ENCODE measurements at regions not wholly inside any gene's neighbourhood (a gene's known extent, or its start where the extent isn't known, plus 50 kb on each side); places are given as distances from the start of the nearest gene placed in this dataset.

DNA sequence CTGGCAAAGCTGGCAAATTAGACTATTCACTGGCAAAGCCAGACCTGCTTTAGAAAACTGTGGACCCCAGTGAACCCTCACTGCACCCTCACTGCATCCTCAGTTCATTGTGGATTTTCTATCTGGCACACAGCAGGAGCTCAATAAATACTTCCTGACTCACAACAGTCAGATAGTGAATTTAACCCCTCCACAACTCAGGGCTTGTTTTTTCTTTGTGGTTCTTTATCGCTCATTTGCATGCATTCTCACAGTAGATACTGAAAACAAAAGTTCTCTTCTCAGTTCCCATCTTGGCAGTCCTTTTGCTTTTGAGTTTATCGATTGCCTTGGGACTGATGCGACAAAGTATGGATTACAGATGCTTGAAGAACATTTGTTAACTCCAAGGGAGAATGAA, 99.8 kb downstream of the ACTL7B start (continued):
- TF ChIP-seq, protein P1, sequence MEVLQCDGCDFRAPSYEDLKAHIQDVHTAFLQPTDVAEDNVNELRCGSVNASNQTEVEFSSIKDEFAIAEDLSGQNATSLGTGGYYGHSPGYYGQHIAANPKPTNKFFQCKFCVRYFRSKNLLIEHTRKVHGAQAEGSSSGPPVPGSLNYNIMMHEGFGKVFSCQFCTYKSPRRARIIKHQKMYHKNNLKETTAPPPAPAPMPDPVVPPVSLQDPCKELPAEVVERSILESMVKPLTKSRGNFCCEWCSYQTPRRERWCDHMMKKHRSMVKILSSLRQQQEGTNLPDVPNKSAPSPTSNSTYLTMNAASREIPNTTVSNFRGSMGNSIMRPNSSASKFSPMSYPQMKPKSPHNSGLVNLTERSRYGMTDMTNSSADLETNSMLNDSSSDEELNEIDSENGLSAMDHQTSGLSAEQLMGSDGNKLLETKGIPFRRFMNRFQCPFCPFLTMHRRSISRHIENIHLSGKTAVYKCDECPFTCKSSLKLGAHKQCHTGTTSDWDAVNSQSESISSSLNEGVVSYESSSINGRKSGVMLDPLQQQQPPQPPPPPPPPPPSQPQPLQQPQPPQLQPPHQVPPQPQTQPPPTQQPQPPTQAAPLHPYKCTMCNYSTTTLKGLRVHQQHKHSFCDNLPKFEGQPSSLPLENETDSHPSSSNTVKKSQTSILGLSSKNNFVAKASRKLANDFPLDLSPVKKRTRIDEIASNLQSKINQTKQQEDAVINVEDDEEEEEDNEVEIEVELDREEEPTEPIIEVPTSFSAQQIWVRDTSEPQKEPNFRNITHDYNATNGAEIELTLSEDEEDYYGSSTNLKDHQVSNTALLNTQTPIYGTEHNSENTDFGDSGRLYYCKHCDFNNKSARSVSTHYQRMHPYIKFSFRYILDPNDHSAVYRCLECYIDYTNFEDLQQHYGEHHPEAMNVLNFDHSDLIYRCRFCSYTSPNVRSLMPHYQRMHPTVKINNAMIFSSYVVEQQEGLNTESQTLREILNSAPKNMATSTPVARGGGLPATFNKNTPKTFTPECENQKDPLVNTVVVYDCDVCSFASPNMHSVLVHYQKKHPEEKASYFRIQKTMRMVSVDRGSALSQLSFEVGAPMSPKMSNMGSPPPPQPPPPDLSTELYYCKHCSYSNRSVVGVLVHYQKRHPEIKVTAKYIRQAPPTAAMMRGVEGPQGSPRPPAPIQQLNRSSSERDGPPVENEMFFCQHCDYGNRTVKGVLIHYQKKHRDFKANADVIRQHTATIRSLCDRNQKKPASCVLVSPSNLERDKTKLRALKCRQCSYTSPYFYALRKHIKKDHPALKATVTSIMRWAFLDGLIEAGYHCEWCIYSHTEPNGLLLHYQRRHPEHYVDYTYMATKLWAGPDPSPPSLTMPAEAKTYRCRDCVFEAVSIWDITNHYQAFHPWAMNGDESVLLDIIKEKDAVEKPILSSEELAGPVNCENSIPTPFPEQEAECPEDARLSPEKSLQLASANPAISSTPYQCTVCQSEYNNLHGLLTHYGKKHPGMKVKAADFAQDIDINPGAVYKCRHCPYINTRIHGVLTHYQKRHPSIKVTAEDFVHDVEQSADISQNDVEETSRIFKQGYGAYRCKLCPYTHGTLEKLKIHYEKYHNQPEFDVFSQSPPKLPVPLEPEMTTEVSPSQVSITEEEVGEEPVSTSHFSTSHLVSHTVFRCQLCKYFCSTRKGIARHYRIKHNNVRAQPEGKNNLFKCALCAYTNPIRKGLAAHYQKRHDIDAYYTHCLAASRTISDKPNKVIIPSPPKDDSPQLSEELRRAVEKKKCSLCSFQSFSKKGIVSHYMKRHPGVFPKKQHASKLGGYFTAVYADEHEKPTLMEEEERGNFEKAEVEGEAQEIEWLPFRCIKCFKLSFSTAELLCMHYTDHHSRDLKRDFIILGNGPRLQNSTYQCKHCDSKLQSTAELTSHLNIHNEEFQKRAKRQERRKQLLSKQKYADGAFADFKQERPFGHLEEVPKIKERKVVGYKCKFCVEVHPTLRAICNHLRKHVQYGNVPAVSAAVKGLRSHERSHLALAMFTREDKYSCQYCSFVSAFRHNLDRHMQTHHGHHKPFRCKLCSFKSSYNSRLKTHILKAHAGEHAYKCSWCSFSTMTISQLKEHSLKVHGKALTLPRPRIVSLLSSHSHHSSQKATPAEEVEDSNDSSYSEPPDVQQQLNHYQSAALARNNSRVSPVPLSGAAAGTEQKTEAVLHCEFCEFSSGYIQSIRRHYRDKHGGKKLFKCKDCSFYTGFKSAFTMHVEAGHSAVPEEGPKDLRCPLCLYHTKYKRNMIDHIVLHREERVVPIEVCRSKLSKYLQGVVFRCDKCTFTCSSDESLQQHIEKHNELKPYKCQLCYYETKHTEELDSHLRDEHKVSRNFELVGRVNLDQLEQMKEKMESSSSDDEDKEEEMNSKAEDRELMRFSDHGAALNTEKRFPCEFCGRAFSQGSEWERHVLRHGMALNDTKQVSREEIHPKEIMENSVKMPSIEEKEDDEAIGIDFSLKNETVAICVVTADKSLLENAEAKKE (CRISPR knock-in tag; IDR thresholded peaks at IDR 0.05), result no peak
- TF ChIP-seq ZNF331 (CRISPR knock-in tag; IDR thresholded peaks at IDR 0.05; ENCODE audit: low read depth) (no peak), STAT1 (IDR thresholded peaks at IDR 0.05; ENCODE audit: unreplicated experiment) (no peak), POLR2AphosphoS5 (IDR thresholded peaks at IDR 0.05; ENCODE audit: low read depth) (no peak), ZNF114 (CRISPR knock-in tag; IDR thresholded peaks at IDR 0.05) (no peak), NANOG (IDR thresholded peaks at IDR 0.05; ENCODE audit: borderline replicate concordance) (no peak), JUNB (IDR thresholded peaks at IDR 0.05; ENCODE audit: unreplicated experiment) (no peak)
- TF ChIP-seq, protein P2, sequence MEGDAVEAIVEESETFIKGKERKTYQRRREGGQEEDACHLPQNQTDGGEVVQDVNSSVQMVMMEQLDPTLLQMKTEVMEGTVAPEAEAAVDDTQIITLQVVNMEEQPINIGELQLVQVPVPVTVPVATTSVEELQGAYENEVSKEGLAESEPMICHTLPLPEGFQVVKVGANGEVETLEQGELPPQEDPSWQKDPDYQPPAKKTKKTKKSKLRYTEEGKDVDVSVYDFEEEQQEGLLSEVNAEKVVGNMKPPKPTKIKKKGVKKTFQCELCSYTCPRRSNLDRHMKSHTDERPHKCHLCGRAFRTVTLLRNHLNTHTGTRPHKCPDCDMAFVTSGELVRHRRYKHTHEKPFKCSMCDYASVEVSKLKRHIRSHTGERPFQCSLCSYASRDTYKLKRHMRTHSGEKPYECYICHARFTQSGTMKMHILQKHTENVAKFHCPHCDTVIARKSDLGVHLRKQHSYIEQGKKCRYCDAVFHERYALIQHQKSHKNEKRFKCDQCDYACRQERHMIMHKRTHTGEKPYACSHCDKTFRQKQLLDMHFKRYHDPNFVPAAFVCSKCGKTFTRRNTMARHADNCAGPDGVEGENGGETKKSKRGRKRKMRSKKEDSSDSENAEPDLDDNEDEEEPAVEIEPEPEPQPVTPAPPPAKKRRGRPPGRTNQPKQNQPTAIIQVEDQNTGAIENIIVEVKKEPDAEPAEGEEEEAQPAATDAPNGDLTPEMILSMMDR (conservative IDR thresholded peaks at IDR 0.05; ENCODE audit: low read depth in 2 of 2), result no peak

GRCh38 chr9:108751369-108751768, 104.4 kb downstream of the ACTL7B start:
- Histone ChIP-seq H3K36me3 (ENCODE audit: insufficient read depth) (no peaks in the 10 kb centered on the region), H3F3A (replicated peaks; ENCODE audit: low read depth) (no peaks in the 10 kb centered on the region), H3K27me3 (ENCODE audit: insufficient read depth) (no peaks in the 10 kb centered on the region), H3K9me2 (ENCODE audit: insufficient read depth) (no peaks in the 10 kb centered on the region; the same call in 1 of the 2 replicates), H2AFZ (no peak overlapping the region), H3K79me2 (replicated peaks; ENCODE audit: insufficient read depth) (no peaks in the 10 kb centered on the region), H3K27ac (ENCODE audit: low read depth) (no peak overlapping the region), H3K4me3 (no peak overlapping the region), H3K4me2 (no peak overlapping the region), H4K20me1 (replicated peaks; ENCODE audit: insufficient read depth) (no peaks in the 10 kb centered on the region), H3K4me1 (ENCODE audit: insufficient read depth) (peaks cover 8% of the 10 kb centered on the region; the same call in 1 of the 2 replicates)
- no peaks in the 10 kb centered on the region for H3K36me3 Mint-ChIP-seq (ENCODE audit: low read depth)
- H3K27me3 Mint-ChIP-seq (ENCODE audit: insufficient read depth, low read depth, poor library complexity), result no peaks in the 10 kb centered on the region
- H3K4me3 Mint-ChIP-seq, result no peak overlapping the region
- DNase-seq (ENCODE audit: low spot score) (no peak), ATAC-seq (no peak)
- peaks cover 4% of the 10 kb centered on the region; the same call in 2 of the 3 replicates for H3K4me1 Mint-ChIP-seq
- no peaks in the 10 kb centered on the region for H3K9me3 Mint-ChIP-seq
- no peak overlapping the region for H3K27ac Mint-ChIP-seq
- TF ChIP-seq NANOG (IDR thresholded peaks at IDR 0.05; ENCODE audit: borderline replicate concordance) (no peak), JUNB (IDR thresholded peaks at IDR 0.05; ENCODE audit: unreplicated experiment) (no peak), CREB1 (CRISPR knock-in tag; IDR thresholded peaks at IDR 0.05; ENCODE audit: low read depth) (no peak), STAT1 (IDR thresholded peaks at IDR 0.05; ENCODE audit: unreplicated experiment) (no peak), EZH2phosphoT487 (IDR thresholded peaks at IDR 0.05; ENCODE audit: unreplicated experiment) (no peak)

All from GM23338 (cell line).